22Rv1 (cell line): ENCODE measurements at regions not wholly inside any gene's neighbourhood (a gene's known extent, or its start where the extent isn't known, plus 50 kb on each side); places are given as distances from the start of the nearest gene placed in this dataset.
A peak's percentile ranks its signal among the peaks of the same experiment; 100 is the strongest.

Experiments
- H3K27ac ChIP-seq: fragments of 450-650 bp; 2 replicates; pipeline ENCODE4 v1.5.1; 2017
- ZFX ChIP-seq: fragments of 450-650 bp; IDR thresholded peaks from 2 replicates; pipeline ENCODE4 v1.6.1; 2017; ENCODE audit warnings: antibody characterized with exemption, borderline replicate concordance
- TF ChIP-seq, protein P1 (sequence below): fragments of 450-650 bp; IDR thresholded peaks from 2 replicates; pipeline ENCODE4 v1.5.1; 2017; ENCODE audit warnings: mild to moderate bottlenecking

DNA sequence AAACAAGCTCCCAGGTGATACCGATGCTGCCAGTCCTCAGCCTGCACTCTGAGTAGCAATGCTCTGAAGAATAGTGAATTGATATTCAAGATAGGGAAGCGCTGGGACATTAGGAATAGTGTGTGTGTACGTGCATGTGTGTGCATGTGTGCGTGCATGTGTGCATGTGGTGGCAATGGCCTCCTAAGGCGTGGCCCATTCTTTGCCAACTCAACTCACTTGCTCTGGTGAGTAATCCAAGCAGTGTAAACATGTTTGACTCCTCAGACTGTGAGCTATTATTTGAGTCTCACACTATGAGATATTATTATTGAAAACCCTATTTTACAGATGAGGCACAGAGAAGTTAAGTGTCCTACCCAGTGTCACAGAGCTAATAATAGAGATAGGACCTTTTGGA lies 186.6 kb downstream of the RAB11FIP2 start:
- H3K27ac ChIP-seq = no peak overlapping the region
- TF ChIP-seq, protein P1, sequence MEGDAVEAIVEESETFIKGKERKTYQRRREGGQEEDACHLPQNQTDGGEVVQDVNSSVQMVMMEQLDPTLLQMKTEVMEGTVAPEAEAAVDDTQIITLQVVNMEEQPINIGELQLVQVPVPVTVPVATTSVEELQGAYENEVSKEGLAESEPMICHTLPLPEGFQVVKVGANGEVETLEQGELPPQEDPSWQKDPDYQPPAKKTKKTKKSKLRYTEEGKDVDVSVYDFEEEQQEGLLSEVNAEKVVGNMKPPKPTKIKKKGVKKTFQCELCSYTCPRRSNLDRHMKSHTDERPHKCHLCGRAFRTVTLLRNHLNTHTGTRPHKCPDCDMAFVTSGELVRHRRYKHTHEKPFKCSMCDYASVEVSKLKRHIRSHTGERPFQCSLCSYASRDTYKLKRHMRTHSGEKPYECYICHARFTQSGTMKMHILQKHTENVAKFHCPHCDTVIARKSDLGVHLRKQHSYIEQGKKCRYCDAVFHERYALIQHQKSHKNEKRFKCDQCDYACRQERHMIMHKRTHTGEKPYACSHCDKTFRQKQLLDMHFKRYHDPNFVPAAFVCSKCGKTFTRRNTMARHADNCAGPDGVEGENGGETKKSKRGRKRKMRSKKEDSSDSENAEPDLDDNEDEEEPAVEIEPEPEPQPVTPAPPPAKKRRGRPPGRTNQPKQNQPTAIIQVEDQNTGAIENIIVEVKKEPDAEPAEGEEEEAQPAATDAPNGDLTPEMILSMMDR = no peak

DNA sequence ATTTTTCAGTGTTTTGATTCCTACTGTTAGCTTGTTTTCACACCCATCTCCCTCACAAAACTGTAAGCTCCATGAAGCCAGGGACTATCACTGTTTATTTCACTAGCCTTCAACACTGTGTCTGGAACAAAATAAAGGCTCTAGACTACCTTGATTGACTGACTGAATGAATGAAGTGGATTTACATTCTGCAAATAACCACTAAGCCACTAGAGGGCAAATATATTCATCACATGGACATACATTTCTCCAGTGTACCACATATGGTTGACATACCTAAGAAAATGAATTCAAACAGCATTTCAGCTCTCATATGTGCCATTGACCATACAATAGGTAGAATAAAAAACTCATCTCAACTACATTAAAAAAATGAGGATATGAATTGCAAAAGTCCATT lies 185.9 kb downstream of the RAB11FIP2 start:
- TF ChIP-seq, protein P1 = peak; percentile 36; the same call in 1 of the 2 replicates
- TF ChIP-seq ZFX = no peak

DNA sequence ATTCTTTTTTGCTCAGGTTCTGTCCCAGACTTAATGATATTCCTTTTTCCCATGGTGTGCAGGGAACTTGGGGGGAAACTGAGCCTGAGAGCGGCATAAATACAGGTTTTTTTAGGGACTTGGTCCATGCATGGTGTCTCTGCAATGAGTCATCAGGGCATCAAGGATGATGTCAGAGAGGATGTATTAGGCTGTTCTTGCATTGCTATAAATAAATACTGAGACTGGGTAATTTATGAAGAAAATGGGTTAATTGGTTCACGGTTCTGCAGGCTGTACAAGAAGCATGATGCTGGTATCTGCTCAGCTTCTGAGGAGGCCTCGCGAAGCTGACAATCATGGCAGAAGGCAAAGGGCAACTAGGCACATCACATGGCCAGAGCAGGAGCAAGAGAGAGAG lies 185.4 kb downstream of the RAB11FIP2 start:
- no peak for TF ChIP-seq ZFX
- TF ChIP-seq, protein P1 = no peak
- H3K27ac ChIP-seq = no peak overlapping the region

More for the DNA sequence above, 185.9 kb downstream of the RAB11FIP2 start:
- H3K27ac ChIP-seq = no peak overlapping the region

DNA sequence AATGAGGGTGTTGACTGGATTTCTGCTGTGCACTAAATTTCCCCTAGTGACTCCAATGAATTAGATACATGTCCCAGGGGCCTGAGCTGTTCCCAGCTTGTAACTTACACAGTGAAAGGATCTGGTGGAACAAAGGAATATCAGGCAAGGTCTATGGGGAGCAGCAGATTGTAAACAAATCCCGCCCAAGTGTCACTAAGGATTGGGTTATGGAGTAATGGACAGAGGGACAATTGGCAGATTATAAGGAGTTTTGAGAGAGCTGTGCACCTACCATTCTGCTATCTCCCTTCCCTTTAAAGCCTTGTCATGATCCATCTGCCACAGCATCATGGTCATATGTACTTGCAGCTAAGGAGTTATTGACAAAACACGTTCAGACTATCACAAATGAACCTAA lies 183.0 kb downstream of the RAB11FIP2 start:
- H3K27ac ChIP-seq = no peak overlapping the region
- TF ChIP-seq, protein P1 = no peak
- no peak for TF ChIP-seq ZFX

DNA sequence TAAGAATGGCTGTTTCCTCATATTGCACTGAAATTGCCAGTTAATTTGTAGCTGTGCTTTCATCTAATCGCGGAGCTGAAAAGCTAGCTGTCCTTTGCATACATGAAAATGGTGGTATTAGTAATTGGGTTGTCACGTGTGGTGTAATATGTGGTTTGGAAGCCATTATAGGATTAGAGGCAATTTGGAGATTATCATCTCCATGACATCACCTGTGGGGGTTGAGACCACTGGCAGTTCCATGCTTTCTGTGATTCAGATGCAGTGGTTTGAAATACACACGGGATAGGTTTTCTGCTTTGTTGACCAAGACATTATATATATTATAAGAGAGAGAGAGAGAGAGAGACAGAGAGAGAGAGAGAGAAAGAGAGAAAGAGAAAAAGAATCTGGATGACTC lies 180.8 kb downstream of the RAB11FIP2 start:
- TF ChIP-seq, protein P1 = no peak
- TF ChIP-seq ZFX = no peak
- no peak overlapping the region for H3K27ac ChIP-seq

DNA sequence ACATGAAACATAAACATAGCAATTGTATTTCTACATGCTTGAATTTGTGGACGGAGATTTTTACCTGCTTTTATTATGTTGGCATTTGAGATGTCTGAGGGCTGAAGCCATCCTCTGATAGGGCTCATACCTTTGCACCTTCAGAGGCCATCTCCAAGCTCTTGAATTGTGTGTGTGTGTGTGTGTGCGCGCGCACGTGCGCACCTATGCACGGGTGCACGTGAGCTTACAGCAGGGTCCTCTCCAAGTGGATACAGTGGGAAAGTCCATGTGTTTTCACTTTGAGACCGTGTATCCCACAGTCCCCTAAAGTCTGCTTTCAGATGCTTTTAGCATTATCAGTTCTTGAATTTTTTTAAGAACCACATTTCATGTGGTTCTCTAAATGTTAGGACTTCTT lies 178.6 kb downstream of the RAB11FIP2 start:
- no peak for TF ChIP-seq ZFX
- TF ChIP-seq, protein P1 = no peak
- no peak overlapping the region for H3K27ac ChIP-seq

DNA sequence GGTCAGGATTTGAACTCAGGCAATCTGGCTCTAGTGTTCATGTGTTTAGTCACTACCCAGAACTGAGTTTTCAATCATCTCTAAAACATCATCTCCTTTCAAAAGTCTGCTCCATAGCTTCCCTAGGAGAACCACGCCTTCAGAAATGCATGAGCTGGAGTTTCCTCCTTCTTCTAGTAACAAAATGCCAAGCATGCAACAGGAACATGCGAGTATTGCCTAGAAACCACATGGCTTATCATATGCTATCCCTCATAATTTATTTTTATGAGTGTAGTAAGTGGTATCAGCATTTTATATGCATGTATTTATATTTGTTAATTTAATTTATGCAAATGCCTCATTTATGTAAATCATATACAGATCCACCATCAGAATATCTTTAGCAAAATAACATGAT lies 170.9 kb downstream of the RAB11FIP2 start:
- TF ChIP-seq, protein P1 = no peak
- TF ChIP-seq ZFX = no peak
- no peak overlapping the region for H3K27ac ChIP-seq
